Transverse colon (tissue), 4 donors: ENCODE measurements at regions not wholly inside any gene's neighbourhood (a gene's known extent, or its start where the extent isn't known, plus 50 kb on each side); places are given as distances from the start of the nearest gene placed in this dataset.

Experiments
- DNase-seq: peaks from one replicate; pipeline ENCODE4 v3.0.0-alpha.2; 2019
- H3K27ac ChIP-seq, 4 donors: fragments of 200-600 bp; sonication (generic); 2 replicates each; pipeline ENCODE4 v1.5.1; 2016 to 2018; ENCODE audit warnings: inconsistent platforms in 4 of 4
- H3K27me3 ChIP-seq: fragments of 200-600 bp; sonication (generic); 2 replicates; pipeline ENCODE4 v1.5.1; 2017; ENCODE audit warnings: inconsistent platforms
- H3K36me3 ChIP-seq, 4 donors: fragments of 200-600 bp; sonication (generic); 2 replicates each; pipeline ENCODE4 v1.5.1; 2017 to 2019; ENCODE audit warnings: inconsistent platforms in 4 of 4
- H3K4me1 ChIP-seq, 4 donors: fragments of 200-600 bp; sonication (generic); 2 replicates each; pipeline ENCODE4 v1.5.1; 2017 to 2020; ENCODE audit warnings: inconsistent platforms in 4 of 4
- H3K4me3 ChIP-seq, 4 donors: fragments of 200-600 bp; sonication (generic); 1 replicate in 1 of 4; 2 replicates in 3 of 4; pipeline versions ENCODE4 v1.5.1 to v1.6.1; 2017 to 2019; ENCODE audit warnings: inconsistent platforms in 4 of 4
- H3K9me3 ChIP-seq, 2 donors: fragments of 200-600 bp; sonication (generic); 2 replicates each; pipeline ENCODE4 v1.5.1; 2017 to 2019; ENCODE audit warnings: inconsistent platforms in 2 of 2
- EP300 ChIP-seq: sonication (generic); formaldehyde crosslinking; IDR thresholded peaks from one replicate; pipeline ENCODE4 v1.6.1; 2017; ENCODE audit warnings: antibody characterized with exemption, low read depth
- POLR2A ChIP-seq: fragments of 450-650 bp; IDR thresholded peaks from one replicate; pipeline ENCODE4 v1.6.1; 2016; ENCODE audit warnings: antibody characterized with exemption, mild to moderate bottlenecking, moderate library complexity
- POLR2AphosphoS5 ChIP-seq, 3 donors: sonication (generic); formaldehyde crosslinking; IDR thresholded peaks; one replicate each; pipeline ENCODE4 v1.6.1; 2016; ENCODE audit warnings: antibody characterized with exemption in 3 of 3
- WGBS, 2 donors: methylation state at CpG; one replicate each; pipeline ENCODE4 v1.1.5; 2018; ENCODE audit warnings: low coverage in 1 of 2; 5-methylcytosine and 5-hydroxymethylcytosine counted together
- in situ Hi-C, 4 donors: fragments of 200-750 bp; cut with MboI; loops; one replicate each; pipeline versions ENCODE4 v1.15.0 to v1.15.1; 2017; ENCODE audit warnings: low sequenced_read_pairs in 3 of 4, low pct_ligation_motif_present in 1 of 4, low pct_unique_long_range_greater_than_20kb in 1 of 4
- intact Hi-C: fragments of 100-400 bp; cut with DNase I; formaldehyde crosslinking; loops from one replicate; pipeline ENCODE4 v1.15.1; 2023; ENCODE audit warnings: low total_unique reads
- TF ChIP-seq, protein P1 (sequence below), 5 experiments: fragments of 200-600 bp in 3 of 5; fragments of 450-650 bp in 2 of 5; sonication (generic) in 3 of 5; IDR thresholded peaks; 1 replicate in 2 of 5; 2 replicates in 3 of 5; pipeline ENCODE4 v1.5.1; 2016 to 2017; ENCODE audit warnings: antibody characterized with exemption in 5 of 5, inconsistent platforms in 3 of 5, mild to moderate bottlenecking in 2 of 5, moderate library complexity in 1 of 5

DNA sequence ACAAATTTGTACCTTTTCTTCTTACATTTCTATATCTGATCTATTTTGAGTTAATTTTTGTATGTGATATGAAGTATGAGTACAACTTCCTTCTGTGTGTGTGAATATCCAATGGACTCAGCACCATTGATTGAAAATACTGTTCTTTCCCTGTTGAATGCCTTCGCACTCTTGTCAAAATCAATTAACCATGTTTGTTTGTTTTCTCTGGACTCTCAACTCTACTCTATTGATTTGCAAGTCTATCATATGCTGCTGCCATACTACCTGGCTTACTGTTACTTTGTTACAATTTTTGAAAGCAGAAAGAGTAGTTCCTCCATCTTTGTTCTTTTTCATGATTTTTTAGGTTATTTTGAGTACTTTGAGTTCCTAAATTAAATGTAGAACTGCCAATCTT, 1437.4 kb upstream of the SPRY2 start:
- WGBS, 2 donors, result 80 to 97% methylated on average over 1 of the region's 1 CpG
- Histone ChIP-seq H3K9me3 (no peaks in the 10 kb centered on the region), H3K4me3 (no peak overlapping the region), H3K36me3 (no peaks in the 10 kb centered on the region), H3K27ac (no peak overlapping the region), H3K27me3 (no peaks in the 10 kb centered on the region), H3K4me1 (no peaks in the 10 kb centered on the region)
- in situ Hi-C loops, result no loop called here
- intact Hi-C loops, result no loop called here
- no peak for DNase-seq
- TF ChIP-seq, protein P1, sequence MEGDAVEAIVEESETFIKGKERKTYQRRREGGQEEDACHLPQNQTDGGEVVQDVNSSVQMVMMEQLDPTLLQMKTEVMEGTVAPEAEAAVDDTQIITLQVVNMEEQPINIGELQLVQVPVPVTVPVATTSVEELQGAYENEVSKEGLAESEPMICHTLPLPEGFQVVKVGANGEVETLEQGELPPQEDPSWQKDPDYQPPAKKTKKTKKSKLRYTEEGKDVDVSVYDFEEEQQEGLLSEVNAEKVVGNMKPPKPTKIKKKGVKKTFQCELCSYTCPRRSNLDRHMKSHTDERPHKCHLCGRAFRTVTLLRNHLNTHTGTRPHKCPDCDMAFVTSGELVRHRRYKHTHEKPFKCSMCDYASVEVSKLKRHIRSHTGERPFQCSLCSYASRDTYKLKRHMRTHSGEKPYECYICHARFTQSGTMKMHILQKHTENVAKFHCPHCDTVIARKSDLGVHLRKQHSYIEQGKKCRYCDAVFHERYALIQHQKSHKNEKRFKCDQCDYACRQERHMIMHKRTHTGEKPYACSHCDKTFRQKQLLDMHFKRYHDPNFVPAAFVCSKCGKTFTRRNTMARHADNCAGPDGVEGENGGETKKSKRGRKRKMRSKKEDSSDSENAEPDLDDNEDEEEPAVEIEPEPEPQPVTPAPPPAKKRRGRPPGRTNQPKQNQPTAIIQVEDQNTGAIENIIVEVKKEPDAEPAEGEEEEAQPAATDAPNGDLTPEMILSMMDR (IDR thresholded peaks at IDR 0.05), result no peak
- no peak for TF ChIP-seq POLR2A
- TF ChIP-seq EP300, result no peak
- no peak for TF ChIP-seq POLR2AphosphoS5 (IDR thresholded peaks at IDR 0.05)

DNA sequence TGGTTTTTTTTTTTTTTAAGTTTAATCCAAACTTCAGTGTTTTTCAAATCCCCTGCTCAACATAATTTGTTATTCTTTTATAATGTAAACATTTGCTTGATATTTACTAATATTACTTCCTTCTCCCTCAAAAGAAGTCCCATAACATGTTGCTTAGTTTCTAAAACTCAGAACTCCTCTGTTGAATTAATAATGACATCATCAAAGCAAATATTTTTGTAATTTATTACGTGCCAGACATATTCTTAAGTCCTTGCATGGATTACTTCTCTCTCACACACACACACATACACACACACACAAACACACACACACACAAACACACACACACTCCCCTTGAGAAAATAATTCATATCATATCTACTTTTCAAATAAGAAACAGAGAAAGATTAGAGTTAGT, 1432.3 kb upstream of the SPRY2 start:
- H3K27ac ChIP-seq, result no peak overlapping the region
- no peak for DNase-seq
- TF ChIP-seq EP300, result no peak
- intact Hi-C loops, result no loop called here
- WGBS, 2 donors, result 42 to 62% methylated on average over 1 of the region's 1 CpG
- H3K36me3 ChIP-seq, result no peaks in the 10 kb centered on the region
- H3K9me3 ChIP-seq, result no peaks in the 10 kb centered on the region
- no peak overlapping the region for H3K4me3 ChIP-seq
- no peaks in the 10 kb centered on the region for H3K27me3 ChIP-seq
- in situ Hi-C loops, result no loop called here
- H3K4me1 ChIP-seq, result no peaks in the 10 kb centered on the region

DNA sequence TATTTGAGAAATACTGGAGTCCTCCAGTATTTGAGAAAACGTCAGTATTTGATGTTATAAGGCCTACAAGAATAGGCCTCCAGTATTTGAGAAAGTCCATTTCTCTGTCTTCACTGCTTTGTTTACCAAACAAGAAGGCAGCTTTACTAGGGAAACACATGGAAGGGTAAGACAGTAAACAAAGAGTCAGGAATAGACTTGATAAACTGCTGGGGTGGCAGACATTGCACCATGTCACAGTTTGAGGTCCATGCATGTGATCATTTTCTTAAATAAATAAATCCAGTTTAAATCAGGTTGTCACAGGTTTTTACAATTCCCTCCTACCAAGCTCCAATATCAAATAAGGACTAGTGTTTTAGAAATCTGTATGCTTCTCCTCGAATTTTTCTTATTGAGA, 1431.0 kb upstream of the SPRY2 start:
- no peaks in the 10 kb centered on the region for H3K9me3 ChIP-seq
- no peak overlapping the region for H3K27ac ChIP-seq
- no peaks in the 10 kb centered on the region for H3K36me3 ChIP-seq
- no peaks in the 10 kb centered on the region for H3K4me1 ChIP-seq
- no peak for DNase-seq
- 26 to 40% methylated on average over 2 of the region's 2 CpGs for WGBS, 2 donors
- H3K27me3 ChIP-seq, result no peaks in the 10 kb centered on the region
- intact Hi-C loops (no loop called here), in situ Hi-C loops (no loop called here)
- TF ChIP-seq, protein P1 (IDR thresholded peaks at IDR 0.05), result no peak
- TF ChIP-seq EP300, result no peak
- no peak overlapping the region for H3K4me3 ChIP-seq

DNA sequence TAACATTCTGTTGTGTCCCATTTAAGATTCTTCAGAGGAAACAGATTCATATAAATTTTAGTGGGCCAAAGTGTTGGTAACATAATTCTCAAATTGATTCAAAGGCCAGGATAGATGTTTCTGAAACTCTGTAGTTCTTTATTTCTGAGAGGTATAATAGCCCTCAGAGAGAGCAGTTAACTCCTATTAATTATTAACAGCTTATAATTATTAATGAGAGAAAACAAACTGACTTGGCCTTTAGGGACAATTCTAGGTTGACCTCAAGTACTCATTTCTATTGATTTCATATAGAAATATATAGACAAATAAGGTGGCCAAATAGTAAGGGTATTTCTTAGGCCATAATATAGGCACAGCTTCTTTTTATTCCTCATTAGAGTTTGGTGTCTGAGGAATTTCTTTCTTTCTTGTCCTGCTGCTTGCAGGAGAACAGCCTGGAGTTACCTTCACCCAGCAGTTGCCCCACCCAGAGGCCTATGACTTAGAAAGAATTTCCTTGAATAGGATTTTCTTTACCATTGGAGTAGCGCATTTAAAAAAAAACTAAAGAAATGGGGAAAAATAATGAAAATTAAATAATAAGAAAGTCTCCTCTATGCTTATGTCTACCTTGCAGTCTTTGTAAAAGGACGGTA, 1430.1 kb upstream of the SPRY2 start:
- 90 to 91% methylated on average over 2 of the region's 2 CpGs for WGBS, 2 donors
- intact Hi-C loops (no loop called here), in situ Hi-C loops (no loop called here)
- no peak for TF ChIP-seq POLR2A
- no peak for TF ChIP-seq EP300
- no peaks in the 10 kb centered on the region for H3K4me1 ChIP-seq
- H3K36me3 ChIP-seq, result no peaks in the 10 kb centered on the region
- H3K4me3 ChIP-seq, result no peak overlapping the region
- H3K9me3 ChIP-seq, result no peaks in the 10 kb centered on the region
- H3K27ac ChIP-seq, result no peak overlapping the region
- no peak for DNase-seq
- no peaks in the 10 kb centered on the region for H3K27me3 ChIP-seq

DNA sequence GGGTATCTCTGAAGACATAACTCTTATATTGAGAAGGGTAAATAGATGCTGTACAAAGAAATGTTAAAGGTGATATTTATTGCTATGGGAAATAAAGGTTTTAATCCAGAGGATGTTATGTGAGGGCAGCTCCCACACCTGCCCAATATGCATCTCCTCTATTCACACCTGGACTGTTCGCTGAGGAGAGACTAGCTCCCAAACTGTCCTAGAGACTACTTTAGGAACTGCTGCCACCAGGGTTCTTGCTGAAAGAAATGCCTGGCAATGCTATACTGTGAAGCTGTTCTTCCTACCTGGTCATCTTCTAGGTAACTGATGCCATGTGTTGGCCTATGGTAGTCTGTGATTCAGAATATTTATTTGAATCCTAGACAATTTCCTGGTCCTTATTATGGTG, 1421.5 kb upstream of the SPRY2 start:
- Histone ChIP-seq H3K4me3 (no peak overlapping the region), H3K27ac (no peak overlapping the region), H3K9me3 (no peaks in the 10 kb centered on the region), H3K4me1 (no peaks in the 10 kb centered on the region), H3K27me3 (no peaks in the 10 kb centered on the region), H3K36me3 (no peaks in the 10 kb centered on the region)
- no peak for TF ChIP-seq EP300
- TF ChIP-seq, protein P1 (IDR thresholded peaks at IDR 0.05), result no peak
- no peak for TF ChIP-seq POLR2AphosphoS5 (IDR thresholded peaks at IDR 0.05)
- TF ChIP-seq POLR2A, result no peak
- intact Hi-C loops, result no loop called here
- WGBS, 2 donors, result 100% methylated on average over 1 of the region's 1 CpG; no CpG with 5 or more reads in 1 of the 2 donors
- no peak for DNase-seq
- in situ Hi-C loops, result no loop called here
